T-helper 17 cell (primary cell): ENCODE measurements at regions not wholly inside any gene's neighbourhood (a gene's known extent, or its start where the extent isn't known, plus 50 kb on each side); places are given as distances from the start of the nearest gene placed in this dataset.
"Not testable (repeated sequence)": the region's sequence is repeated elsewhere in the genome, so short reads cannot be mapped to it uniquely, and the experiment has no call there.

Source experiments
- ATAC-seq: fragments of 150-1000 bp; cut with Tn5 transposase; 2 replicates; pipeline ENCODE4 v1.10.0; 2021; ENCODE audit warnings: mild to moderate bottlenecking, moderate library complexity
- DNase-seq, 3 donors: peaks; one replicate each; pipeline versions ENCODE4 v3.0.0 to v3.0.0-alpha.2; 2020 to 2021
- H3K9me3 ChIP-seq: one replicate; pipeline ENCODE4 v1.7.0; 2013; ENCODE audit warnings: low read length, mild to moderate bottlenecking; ENCODE audit not compliant: control insufficient read depth, poor library complexity, severe bottlenecking
- H3K27ac Mint-ChIP-seq: one replicate; pipeline ENCODE4 v1.8.0; 2022; ENCODE audit warnings: mild to moderate bottlenecking, moderate library complexity, mixed read lengths
- H3K27me3 Mint-ChIP-seq: one replicate; pipeline ENCODE4 v1.8.0; 2022; ENCODE audit warnings: mixed read lengths
- H3K36me3 Mint-ChIP-seq: one replicate; pipeline ENCODE4 v1.8.0; 2022; ENCODE audit warnings: low read depth, mixed read lengths
- H3K4me1 Mint-ChIP-seq: one replicate; pipeline ENCODE4 v1.8.0; 2022; ENCODE audit warnings: mild to moderate bottlenecking, mixed read lengths
- H3K4me3 Mint-ChIP-seq: one replicate; pipeline ENCODE4 v1.8.0; 2022; ENCODE audit warnings: mild to moderate bottlenecking, moderate library complexity, mixed read lengths

DNA sequence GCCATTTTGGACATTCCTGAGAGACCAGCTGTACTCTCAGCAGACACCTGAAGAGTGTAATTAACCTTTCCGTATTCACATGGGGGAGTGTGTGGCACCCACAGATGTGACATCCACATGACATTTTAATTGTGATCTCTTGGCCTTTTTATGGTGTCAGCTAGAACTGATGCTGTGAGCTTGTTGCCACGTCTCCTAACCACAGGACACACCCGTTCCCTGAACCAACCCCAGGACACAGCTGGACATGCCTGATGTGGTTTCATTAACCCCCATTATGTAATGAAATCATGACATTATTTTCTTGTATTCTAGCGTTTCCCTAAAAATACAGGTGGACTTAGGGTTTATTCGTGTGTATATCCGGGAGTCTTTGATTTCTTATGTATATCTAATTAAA, 1036.1 kb downstream of the TMEM121 start:
- Mint-ChIP-seq H3K27ac (no peak overlapping the region), H3K4me1 (peaks cover 3% of the 10 kb centered on the region), H3K4me3 (no peak overlapping the region), H3K36me3 (no peaks in the 10 kb centered on the region), H3K27me3 (peaks cover 49% of the 10 kb centered on the region)
- DNase-seq, result no peak
- no peaks in the 10 kb centered on the region for H3K9me3 ChIP-seq
- ATAC-seq, result no peak

DNA sequence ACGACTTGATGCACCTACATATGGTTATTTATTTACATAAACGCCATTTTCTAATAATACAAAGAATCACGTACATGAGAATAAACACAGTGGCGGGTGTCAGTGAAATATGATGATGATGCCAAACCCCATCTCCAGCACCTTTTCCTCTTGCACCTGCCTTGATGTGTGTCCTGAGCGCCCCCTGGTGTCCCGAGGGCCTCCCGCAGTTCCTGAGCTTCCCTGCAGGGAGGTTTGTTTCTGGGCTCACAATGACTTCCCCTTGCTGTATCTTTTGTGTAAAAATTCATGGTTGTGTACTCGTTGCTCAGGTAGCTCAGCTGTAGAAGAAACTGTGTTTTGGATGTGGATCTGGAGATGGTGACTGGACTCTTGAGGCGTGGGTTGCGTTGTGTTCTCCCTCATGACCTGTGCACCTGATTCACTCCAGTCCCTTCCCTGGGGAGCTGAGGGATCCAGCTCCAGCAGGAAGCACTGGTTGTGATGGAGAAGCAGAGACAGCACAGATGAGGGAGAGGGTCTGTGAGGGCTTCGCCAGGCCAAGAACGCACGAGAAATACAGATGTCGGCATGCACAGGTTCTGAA, 1037.8 kb downstream of the TMEM121 start:
- Mint-ChIP-seq H3K27me3 (peaks cover 44% of the 10 kb centered on the region), H3K4me3 (no peak overlapping the region), H3K27ac (no peak overlapping the region), H3K4me1 (peaks cover 3% of the 10 kb centered on the region), H3K36me3 (no peaks in the 10 kb centered on the region)
- ATAC-seq, result peak; percentile 87
- H3K9me3 ChIP-seq, result no peaks in the 10 kb centered on the region
- DNase-seq, result peak; percentile 29 to 68 (median 41)

DNA sequence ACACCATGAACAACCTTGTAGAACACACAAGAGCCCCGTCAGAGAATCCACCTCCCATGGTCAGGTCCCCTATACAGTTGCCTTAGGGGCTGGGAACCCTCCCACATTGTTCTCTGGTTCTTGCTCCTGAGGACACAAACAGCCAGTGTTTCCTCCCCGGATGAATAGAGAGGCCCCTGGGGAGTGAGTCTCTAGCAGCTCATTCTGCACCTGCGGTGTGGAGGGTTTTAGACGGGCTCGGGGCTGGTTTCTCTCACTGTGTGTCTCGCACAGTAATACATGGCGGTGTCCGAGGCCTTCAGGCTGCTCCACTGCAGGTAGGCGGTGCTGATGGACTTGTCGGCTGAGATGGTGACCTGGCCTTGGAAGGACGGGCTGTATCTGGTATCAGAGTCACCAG, 1052.1 kb downstream of the TMEM121 start:
- no peak for ATAC-seq

DNA sequence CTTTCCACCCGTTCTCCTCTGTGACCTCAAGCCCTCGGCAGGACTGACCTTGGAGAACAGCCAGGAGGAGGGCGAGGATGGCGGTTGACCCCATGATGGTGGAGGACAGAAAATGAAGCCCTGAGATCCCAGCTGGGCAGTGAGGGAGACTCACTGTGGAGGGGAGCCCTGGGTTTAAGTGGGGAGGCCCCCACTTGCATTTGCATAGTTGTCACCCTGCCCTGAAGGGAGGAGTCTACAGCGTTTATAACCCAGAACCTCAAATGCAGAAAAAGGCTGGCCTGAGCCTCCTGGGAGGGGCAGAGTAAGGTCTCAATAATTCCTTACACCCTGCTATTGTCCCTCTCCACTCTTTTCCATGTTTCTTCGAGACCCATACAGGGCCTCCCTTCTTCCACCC, 1052.7 kb downstream of the TMEM121 start:
- no peak overlapping the region for H3K4me3 Mint-ChIP-seq
- peaks cover 51% of the 10 kb centered on the region for H3K27me3 Mint-ChIP-seq
- ATAC-seq (no peak), DNase-seq (no peak)
- H3K36me3 Mint-ChIP-seq, result no peaks in the 10 kb centered on the region
- no peaks in the 10 kb centered on the region for H3K9me3 ChIP-seq
- H3K27ac Mint-ChIP-seq, result no peak overlapping the region
- H3K4me1 Mint-ChIP-seq, result no peaks in the 10 kb centered on the region

More for the DNA sequence above, 1052.1 kb downstream of the TMEM121 start:
- H3K36me3 Mint-ChIP-seq, result no peaks in the 10 kb centered on the region
- no peaks in the 10 kb centered on the region for H3K4me1 Mint-ChIP-seq
- no peak for DNase-seq
- H3K27me3 Mint-ChIP-seq, result peaks cover 57% of the 10 kb centered on the region
- no peak overlapping the region for H3K4me3 Mint-ChIP-seq
- H3K9me3 ChIP-seq, result no peaks in the 10 kb centered on the region
- H3K27ac Mint-ChIP-seq, result no peak overlapping the region

DNA sequence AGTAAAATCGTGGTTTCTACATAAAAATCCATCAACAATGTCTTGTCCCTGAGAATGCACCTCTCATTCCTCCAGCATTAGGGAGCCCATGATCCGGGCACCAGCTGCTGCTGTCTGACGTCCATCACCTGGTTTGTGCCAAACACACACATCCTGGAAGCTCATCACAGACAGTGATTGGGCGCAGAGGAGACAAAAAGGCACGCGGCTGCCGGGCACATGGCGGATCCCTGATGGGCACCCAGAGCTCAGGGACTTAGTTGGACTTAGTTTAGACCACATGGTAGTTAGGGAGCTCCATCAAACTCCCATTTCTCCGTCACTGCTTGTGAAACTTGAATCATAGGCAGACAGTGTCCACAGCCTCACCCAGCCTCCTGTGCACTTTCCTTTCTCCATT, 1059.3 kb downstream of the TMEM121 start:
- no peak overlapping the region for H3K27ac Mint-ChIP-seq
- ATAC-seq, result no peak
- H3K4me1 Mint-ChIP-seq, result peaks cover 10% of the 10 kb centered on the region
- H3K36me3 Mint-ChIP-seq, result no peaks in the 10 kb centered on the region
- no peak overlapping the region for H3K4me3 Mint-ChIP-seq
- peaks cover 34% of the 10 kb centered on the region for H3K27me3 Mint-ChIP-seq
- H3K9me3 ChIP-seq, result no peaks in the 10 kb centered on the region
- DNase-seq, result no peak

DNA sequence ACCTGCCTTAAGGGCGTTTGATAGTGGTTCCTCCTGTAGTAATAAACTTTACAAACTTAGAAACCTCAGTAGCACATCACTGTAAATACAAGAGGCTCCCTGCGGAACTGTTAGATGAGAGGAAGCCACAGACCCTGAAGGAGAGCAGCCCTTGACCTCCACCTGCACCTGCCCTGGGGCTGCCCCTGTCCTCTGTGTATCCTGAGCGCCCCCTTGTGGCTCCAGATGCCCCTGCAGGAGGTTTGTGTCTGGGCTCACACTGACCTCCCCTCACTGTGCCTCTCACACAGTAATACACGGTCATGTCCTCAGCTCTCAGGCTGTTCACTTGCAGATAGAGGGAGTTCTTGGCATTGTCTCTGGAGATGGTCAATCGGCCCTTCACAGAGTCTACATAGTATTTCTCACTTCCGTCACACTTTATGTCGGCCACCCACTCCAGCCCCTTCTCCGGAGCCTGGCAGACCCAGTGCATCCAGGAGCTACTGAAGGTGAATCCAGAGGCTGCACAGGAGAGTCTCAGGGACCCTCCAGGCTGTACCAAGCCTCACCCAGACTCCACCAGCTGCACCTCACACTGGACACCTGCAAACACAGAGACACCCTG, 1059.8 kb downstream of the TMEM121 start:
- DNase-seq (peak; percentile 27 to 71 (median 29)), ATAC-seq (peak; percentile 90)
- Mint-ChIP-seq H3K27me3 (peaks cover 36% of the 10 kb centered on the region), H3K36me3 (no peaks in the 10 kb centered on the region), H3K27ac (no peak overlapping the region), H3K4me1 (peaks cover 10% of the 10 kb centered on the region), H3K4me3 (no peak overlapping the region)
- no peaks in the 10 kb centered on the region for H3K9me3 ChIP-seq

DNA sequence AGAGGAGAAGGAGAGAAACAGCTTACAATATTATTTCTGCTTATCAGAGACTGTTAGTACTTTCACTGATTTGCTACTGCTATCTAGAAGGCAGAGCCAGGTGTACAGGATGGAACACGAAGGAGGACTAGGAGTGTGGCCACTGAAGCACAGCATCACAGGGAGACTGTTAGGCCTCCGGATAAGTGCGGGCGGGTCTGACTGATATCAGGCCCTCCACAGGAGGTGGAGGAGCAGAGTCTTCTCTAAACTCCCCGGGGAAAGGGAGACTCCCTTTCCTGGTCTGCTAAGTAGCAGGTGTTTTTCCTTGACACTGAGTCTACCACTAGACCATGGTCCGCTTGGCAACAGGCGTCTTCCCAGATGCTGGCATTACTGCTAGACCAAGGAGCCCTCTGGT, 1065.2 kb downstream of the TMEM121 start:
- DNase-seq, H3K27ac Mint-ChIP-seq, ATAC-seq: not testable (repeated sequence)

DNA sequence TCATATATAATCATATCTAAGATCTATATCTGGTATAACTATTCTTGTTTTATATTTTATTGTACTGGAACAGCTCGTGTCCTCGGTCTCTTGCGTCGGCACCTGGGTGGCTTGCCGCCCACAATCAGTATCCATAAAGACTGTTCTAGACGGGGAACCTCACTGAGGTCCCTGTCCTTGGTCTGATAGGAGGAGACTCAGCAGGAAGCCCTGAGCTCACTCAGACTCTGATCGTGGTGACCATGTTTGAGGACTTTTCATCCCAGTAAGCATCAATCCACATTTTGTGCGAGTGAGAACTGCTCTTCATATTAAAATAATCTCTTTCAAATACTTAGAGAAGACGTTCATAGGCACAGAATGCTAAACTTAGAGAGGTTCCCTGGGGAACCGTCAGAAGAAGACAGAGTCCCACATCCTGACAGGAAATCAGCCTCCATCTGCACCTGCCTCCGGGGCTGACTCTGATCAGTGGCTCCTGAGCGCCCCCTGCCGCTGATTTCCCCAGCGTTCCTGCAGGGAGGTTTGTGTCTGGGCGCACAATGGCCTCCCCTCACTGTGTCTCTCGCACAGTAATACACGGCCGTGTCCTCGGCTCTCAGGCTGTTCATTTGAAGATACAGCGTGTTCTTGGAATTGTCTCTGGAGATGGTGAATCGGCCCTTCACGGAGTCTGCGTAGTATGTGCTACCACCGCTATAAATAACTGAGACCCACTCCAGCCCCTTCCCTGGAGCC, 1065.9 kb downstream of the TMEM121 start:
- H3K4me1 Mint-ChIP-seq, ATAC-seq, H3K27ac Mint-ChIP-seq, H3K9me3 ChIP-seq, H3K4me3 Mint-ChIP-seq, H3K36me3 Mint-ChIP-seq: not testable (repeated sequence)
- H3K27me3 Mint-ChIP-seq, result peaks cover 34% of the 10 kb centered on the region
- peak in 2 of 3 donors; percentile 20 to 39 for DNase-seq

More for the DNA sequence above, 1065.2 kb downstream of the TMEM121 start:
- peaks cover 34% of the 10 kb centered on the region for H3K27me3 Mint-ChIP-seq
- H3K4me3 Mint-ChIP-seq, H3K36me3 Mint-ChIP-seq, H3K9me3 ChIP-seq, H3K4me1 Mint-ChIP-seq: not testable (repeated sequence)

DNA sequence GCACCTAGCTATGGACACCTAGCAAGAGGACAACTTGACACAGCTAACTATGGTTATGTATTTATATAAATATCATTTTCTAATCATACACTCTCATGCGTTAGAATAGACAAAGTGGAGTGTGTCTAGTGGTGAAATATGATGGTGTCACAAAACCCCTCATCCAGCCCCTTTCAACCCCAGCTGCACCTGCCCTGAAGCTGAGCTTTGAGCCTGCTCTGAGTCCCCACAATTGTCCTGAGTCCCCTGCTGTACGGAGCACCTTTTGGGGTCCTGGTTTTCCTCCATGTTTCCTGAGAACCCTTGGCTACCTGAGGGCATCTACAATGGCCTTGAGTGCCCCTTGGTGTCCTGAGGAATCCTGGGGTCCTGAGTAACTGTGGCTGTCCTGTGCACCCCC, 1072.8 kb downstream of the TMEM121 start:
- Mint-ChIP-seq H3K27ac (no peak overlapping the region), H3K27me3 (peaks cover 76% of the 10 kb centered on the region), H3K4me3 (no peak overlapping the region), H3K36me3 (no peaks in the 10 kb centered on the region), H3K4me1 (no peaks in the 10 kb centered on the region)
- no peak for ATAC-seq
- H3K9me3 ChIP-seq, result no peaks in the 10 kb centered on the region
- no peak for DNase-seq

DNA sequence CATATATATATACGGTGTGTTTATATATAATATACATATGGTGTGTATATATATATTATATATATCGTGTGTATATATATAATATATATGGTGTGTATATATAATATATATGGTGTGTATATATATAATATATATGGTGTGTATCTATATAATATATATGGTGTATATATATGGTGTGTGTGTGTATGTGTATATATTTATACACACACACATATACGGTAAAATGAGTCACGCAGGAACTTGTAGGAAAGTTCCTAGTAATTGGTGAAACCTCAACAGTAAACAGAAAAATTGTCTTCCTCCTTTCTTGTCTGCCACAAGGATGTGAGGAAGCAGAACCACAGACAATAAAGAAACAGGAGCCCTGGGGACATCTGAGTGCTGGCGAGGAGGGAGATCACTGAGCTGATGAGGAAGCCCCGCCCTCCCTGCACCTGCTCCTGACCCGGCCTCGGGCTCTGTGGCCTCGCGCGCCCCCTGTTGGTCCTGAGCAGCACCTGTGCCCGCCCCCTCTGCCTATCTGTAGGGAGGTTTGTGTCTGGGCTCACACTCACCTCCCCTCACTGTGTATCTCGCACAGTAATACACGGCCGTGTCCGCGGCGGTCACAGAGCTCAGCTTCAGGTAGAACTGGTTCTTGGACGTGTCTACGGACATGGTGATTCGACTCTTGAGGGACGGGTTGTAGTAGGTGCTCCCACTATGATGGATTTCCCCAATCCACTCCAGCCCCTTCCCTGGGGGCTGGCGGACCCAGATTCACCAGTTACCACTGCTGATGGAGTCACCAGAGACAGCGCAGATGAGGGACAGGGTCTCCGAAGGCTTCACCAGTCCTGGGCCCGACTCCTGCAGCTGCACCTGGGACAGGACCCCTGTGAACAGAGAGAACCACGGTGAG, 1079.4 kb downstream of the TMEM121 start:
- Mint-ChIP-seq H3K36me3 (peaks cover 2% of the 10 kb centered on the region), H3K27me3 (peaks cover 83% of the 10 kb centered on the region), H3K4me1 (no peaks in the 10 kb centered on the region), H3K4me3 (no peak overlapping the region), H3K27ac (no peak overlapping the region)
- no peaks in the 10 kb centered on the region for H3K9me3 ChIP-seq
- DNase-seq, result peak; percentile 56 to 80 (median 59)
- peak; percentile 99 for ATAC-seq

DNA sequence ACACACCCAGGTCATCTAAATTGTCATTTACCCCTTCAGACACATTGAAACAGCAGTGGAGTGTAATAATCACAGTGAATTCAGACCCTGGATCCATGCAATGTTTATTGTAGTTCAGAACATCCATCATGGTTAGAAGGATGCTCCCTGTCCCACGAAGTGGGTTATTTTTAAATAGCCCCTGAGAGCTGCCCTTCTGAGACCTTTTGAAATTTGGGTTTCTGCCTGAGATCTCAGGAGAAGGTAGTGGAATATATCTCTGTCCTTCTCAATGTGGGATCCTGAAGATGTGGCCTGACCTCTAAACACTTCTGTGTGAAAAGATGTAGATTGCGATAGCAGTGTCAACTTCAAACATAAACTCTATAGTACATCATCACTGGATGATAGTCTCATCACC, 1080.6 kb downstream of the TMEM121 start:
- Mint-ChIP-seq H3K36me3 (peaks cover 2% of the 10 kb centered on the region), H3K27ac (no peak overlapping the region), H3K27me3 (peaks cover 83% of the 10 kb centered on the region), H3K4me1 (no peaks in the 10 kb centered on the region), H3K4me3 (no peak overlapping the region)
- DNase-seq (no peak), ATAC-seq (no peak)
- no peaks in the 10 kb centered on the region for H3K9me3 ChIP-seq

DNA sequence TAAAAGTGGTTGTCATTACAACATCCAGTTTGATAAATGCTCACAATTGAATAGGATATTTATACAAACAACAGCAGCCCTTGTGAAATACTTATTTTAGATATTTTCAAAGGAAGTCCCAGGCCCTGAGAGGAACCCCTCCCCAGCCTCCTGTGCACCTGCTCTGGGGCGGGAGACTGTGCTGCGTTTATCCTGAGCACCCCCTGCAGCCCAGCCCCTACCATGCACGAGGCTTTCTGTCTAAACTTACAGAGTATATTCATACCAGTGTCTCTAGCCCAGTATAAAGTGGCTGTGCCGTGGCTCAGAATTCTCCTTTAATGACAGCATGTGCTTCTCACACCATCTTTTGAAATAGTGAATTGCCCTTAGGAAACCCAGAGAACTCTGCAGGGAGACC, 1084.3 kb downstream of the TMEM121 start:
- Mint-ChIP-seq H3K4me1 (no peaks in the 10 kb centered on the region), H3K36me3 (peaks cover 2% of the 10 kb centered on the region), H3K27me3 (peaks cover 80% of the 10 kb centered on the region), H3K4me3 (no peak overlapping the region), H3K27ac (no peak overlapping the region)
- DNase-seq (no peak), ATAC-seq (no peak)
- no peaks in the 10 kb centered on the region for H3K9me3 ChIP-seq

DNA sequence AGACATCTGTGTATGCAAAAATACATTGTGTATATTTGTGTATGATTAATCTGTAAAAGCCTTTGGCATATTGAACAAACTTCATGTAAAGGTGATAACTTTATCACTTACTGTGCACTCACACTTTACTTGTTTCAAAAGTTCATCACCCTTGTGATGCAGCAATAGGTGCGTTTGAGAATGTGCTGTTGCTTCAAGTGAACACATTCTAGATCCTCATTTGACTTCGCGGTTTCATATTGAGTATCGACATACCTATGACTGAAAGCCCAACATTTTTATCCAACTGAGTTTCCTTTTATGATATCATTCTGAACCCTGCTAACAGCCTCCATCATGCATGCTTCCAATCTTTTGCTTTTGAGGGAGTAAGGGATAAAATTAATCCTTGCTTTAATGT, 1086.9 kb downstream of the TMEM121 start:
- Mint-ChIP-seq H3K36me3 (no peaks in the 10 kb centered on the region), H3K4me3 (no peak overlapping the region), H3K27me3 (peaks cover 64% of the 10 kb centered on the region), H3K4me1 (no peaks in the 10 kb centered on the region), H3K27ac (no peak overlapping the region)
- DNase-seq (no peak), ATAC-seq (no peak)
- no peaks in the 10 kb centered on the region for H3K9me3 ChIP-seq
